ENCODE measurements at regions not wholly inside any gene's neighbourhood (a gene's known extent, or its start where the extent isn't known, plus 50 kb on each side); places are given as distances from the start of the nearest gene placed in this dataset.

GRCh38 chr5:10876006-10876744 lies 115.1 kb upstream of the DAP start:
- no peak for DNase-seq (ENCODE audit: low spot score)

DNA sequence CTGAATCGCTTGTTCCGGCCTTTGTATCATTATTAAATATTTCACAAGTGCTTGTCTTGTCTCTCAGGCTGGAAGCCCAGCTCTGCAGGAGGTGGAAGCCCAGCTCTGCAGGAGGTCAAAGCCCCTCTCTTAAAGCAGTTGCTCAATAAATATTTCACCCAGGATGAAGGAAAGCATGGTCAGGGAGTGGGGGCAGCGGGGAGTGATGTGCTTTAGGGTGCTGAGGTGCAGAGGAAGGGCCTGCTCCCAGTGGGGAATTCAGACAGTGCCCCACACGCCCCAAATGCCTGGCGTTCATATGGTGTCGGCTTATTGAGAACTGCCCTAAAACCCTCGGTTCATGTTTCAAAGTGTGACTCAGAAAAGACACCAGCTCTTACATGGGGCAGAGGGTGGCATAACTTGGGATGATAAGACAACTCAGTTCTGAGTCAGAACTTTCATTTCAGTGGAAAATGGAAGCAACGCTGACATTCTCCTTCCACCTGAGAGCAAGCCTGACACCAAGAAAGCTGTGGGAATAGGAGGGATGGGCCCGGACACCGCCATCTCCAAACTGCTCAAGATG lies 114.3 kb upstream of the DAP start:
- DNase-seq (ENCODE audit: low spot score), result no peak

GRCh38 chr5:10874541-10874940 lies 113.5 kb upstream of the DAP start:
- no peak for DNase-seq (ENCODE audit: low spot score)

- no peak for DNase-seq (ENCODE audit: low spot score)
Measured at GRCh38 chr5:10870791-10871190, 109.8 kb upstream of the DAP start.

DNA sequence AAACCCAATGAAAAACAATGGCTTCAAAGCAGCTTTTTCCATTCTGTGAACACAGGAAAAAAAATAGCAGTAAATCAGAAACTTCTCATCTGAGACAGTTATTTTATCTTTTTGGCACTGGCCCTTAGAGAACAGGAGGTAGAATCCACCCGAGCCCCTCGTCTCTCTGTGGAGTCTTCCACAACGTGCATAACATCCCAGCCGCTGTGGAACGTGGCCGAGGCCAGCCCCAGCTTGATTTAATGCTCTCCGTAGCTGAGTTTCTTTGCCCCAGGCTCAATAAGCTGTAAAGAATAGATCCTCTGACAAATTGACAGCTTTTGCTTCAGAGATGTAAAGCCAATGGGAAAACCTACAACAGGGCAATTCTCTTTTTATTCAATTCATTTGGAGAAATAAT lies 107.9 kb upstream of the DAP start:
- DNase-seq (ENCODE audit: low spot score), result no peak

GRCh38 chr5:10867389-10868303 lies 106.6 kb upstream of the DAP start:
- DNase-seq (ENCODE audit: low spot score), result no peak

GRCh38 chr5:10866913-10867312 lies 105.9 kb upstream of the DAP start:
- DNase-seq (ENCODE audit: low spot score), result no peak

DNA sequence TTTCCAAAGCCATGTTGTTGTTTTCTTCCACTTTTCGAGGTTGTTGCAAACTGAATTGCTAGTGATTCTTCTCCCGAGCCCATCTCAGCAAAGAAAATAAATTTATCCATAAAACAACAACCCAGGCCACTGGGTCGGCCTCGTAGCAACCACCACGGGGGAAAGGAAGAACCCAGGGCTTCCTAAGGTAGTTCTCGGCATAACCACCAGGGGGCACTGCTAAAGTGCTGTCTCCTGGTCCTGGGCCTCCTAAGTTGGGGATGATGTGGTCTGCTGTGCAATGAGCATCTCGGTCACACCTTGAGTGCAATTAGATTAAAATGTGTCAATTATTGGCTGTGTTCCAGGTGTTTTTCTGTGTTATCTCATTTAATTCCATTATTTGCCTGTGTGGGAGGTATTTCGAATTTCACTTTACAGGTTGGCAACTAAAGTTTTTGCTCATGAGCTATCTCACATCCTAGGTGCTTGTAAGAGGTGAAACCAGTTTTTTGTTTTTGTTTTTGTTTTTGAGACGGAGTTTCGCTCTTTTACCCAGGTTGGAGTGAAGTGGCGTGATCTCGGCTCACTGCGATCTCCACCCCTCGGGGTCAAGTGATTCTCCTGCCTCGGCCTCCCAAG lies 102.8 kb upstream of the DAP start:
- peak; percentile 55 for DNase-seq (ENCODE audit: low spot score)

DNA sequence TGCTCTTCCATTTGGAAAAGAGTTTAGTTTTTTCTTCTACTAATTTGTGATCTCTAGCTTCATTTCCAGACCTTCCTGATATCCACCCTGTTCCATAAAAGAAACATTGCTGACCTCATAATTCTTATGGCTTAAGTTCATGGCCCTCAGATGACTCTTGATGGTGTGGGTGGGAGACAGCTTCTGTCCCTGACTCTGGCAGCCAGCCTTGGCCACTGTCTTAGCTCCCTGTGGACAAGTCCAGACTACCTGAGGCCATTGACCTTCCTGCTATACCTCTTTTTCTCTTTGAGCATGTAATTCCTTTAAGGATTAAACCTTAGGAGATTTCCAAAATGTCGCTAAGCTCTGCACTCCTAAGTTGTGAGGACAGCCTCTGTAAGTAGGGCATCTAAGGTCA lies 101.1 kb upstream of the DAP start:
- DNase-seq (ENCODE audit: low spot score), result no peak

GRCh38 chr5:10861423-10861790 lies 100.4 kb upstream of the DAP start:
- DNase-seq (ENCODE audit: low spot score), result no peak

DNA sequence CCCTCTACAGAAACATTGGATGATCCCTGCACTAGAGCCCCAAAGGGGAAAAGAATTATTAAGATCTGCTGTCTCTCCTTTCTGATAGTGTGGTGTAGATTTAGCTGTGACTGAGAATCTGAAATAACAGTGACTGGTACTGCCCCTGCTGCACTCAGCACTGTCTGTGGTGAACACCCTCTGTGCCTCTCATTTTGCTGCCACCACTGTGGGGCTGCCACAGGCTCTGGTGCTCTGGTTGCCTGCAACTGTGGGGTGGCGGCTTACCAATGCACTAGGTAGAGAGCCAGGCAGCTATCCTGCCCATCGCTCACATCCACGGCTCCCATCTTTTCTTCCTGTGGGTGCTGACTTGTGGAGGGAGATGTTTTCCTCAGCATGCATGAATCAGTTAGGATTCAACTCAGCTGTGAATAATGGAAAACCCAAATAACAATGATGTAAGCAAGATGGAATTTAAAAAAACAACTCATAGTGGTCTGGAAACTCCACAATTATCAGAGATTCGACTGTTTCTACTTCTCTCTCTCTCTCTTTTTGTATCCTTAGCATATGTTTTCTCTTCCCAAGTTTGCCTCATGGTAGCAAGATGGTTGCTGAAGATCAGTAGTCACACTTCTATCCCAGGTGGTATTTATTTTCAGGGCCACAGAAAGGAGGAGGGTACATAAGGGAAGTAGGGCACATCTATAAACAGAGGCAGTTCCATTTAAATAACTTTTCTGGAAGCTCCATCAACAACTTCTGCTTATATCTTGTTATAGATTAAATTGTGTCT lies 99.8 kb upstream of the DAP start:
- no peak for DNase-seq (ENCODE audit: low spot score)

DNA sequence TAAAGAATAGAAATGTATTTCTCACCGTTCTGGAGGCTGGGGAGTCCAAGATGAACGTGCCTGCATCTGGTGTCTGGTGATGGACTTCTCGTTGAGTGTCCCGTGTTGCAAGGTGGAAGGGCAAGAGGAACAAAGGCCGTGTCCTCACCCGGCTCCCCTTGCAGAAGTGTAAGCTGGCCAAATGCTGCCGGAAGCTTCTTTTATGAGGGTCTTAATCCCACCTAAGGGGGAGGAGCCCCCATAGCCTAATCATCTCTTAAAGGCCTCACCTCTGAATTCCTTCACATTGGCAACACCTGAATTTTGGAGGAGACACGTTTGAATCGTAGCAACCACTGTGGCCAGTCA lies 99.1 kb upstream of the DAP start:
- no peak for DNase-seq (ENCODE audit: low spot score)

DNA sequence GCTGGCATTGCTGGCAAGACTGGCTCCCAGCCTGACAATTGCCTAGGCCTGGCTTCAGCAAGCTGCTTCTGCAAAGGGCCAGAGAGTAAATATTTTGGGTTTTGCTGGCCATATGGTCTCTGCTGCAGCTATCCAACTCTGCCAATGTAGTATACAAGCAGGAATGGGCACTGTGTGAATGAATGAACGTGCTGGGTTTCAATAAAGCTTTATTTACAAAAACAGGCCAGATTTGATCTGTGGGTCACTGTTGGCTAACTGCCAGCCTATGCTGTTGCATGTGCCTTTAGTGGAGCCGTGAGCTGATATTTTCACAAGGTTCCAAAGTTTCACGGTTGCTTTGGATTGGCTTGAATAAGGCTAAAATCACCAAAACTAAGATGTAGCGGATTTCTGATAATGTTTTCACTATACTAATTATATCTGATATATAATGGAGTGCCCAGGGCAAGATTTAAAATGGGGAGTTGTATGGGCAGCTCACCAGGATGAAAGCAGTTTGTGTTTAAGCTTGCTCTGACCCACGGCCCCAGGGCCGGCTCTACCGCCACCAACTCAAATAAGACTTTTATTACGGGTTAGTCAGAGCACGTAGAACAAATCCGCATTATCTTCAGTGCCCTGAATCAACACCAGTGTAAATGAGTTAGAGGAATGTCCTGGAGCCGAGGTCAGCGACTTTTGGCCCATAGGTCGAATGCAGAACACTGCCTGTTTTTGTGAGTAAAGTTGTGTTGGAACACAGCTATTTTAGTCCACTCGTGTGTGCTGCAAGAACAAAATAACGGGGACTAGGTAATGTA lies 98.6 kb upstream of the DAP start:
- DNase-seq (ENCODE audit: low spot score), result no peak

- no peak for DNase-seq (ENCODE audit: low spot score)
Measured at GRCh38 chr5:10858945-10859344, 97.9 kb upstream of the DAP start.

DNA sequence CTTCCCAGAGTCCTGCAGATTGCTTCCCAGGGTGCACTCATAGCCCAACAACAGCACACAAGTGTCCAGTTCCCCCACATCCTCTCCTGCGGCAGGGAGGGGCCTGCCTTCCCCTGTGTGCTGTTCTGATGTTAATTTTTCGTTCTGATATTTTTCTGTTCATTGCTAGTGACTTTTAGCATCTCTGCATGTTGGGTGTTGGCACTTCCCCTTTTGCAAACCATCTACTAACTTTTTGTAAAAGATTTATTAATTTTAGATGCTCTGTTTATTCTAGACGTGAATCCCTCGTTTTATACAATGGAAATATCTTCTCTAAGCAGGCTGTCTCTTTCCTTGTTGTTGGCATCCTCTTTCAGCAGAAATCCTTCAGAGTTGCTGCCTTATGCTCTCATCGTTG lies 97.3 kb upstream of the DAP start:
- no peak for DNase-seq (ENCODE audit: low spot score)

DNA sequence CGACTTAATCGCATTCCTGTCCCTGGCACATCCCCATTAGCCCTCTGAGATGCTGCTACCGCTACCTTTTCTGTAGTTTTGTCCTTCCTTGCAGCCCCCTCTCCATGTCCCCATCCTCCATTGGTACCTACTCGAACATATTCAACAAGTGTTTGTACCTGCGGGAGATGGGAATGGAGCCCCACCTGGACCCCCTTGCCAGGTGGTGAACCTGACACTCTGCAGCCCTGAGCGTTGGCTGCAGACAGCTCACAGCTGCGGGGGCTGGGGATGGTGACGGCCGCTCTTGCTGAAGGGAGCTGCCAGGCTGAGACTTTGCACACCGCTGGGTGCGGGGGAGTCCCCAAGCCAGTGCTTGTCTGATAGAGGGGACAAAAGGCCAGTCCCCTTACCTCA lies 96.3 kb upstream of the DAP start:
- DNase-seq (ENCODE audit: low spot score), result no peak

GRCh38 chr5:10856683-10857337 lies 95.8 kb upstream of the DAP start:
- DNase-seq (ENCODE audit: low spot score), result peak; percentile 95

GRCh38 chr5:10856071-10856470 lies 95.0 kb upstream of the DAP start:
- no peak for DNase-seq (ENCODE audit: low spot score)

GRCh38 chr5:10854506-10855277 lies 93.7 kb upstream of the DAP start:
- no peak for DNase-seq (ENCODE audit: low spot score)

DNA sequence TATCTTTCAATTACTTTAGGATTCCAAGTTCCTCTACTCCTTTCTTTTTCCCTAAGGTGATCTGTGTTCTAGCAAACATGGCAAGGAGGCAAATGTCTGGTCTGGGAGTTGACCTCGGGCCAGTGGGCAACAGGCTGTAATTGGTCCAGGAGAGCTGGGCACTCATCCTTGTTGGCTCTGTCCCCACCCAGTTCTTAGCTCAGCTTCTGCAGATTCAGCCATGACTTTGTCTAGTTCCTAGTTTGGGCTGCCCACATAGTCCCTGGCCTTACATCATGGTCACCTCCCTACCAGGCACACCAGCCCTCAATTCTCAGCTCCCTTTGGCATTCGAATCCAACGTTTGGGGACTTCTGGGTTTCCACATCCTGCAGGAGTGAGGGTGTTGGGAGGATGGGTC lies 92.1 kb upstream of the DAP start:
- DNase-seq (ENCODE audit: low spot score), result no peak
